Ishikawa (cell line): ENCODE measurements at regions not wholly inside any gene's neighbourhood (a gene's known extent, or its start where the extent isn't known, plus 50 kb on each side); places are given as distances from the start of the nearest gene placed in this dataset.

Experiments used
- CEBPB ChIP-seq: IDR thresholded peaks from 2 replicates; pipeline ENCODE4 v1.6.1; 2012
- CREB1 ChIP-seq: IDR thresholded peaks from 2 replicates; pipeline ENCODE4 v1.6.1; 2012; ENCODE audit warnings: low read depth
- EGR1 ChIP-seq: IDR thresholded peaks from 2 replicates; pipeline ENCODE4 v1.6.1; 2012
- EP300 ChIP-seq: IDR thresholded peaks from 2 replicates; pipeline ENCODE4 v1.6.1; 2012; ENCODE audit warnings: borderline replicate concordance
- FOXM1 ChIP-seq: IDR thresholded peaks from 2 replicates; pipeline ENCODE4 v1.6.1; 2012; ENCODE audit warnings: low read depth, borderline replicate concordance
- MAX ChIP-seq: IDR thresholded peaks from 2 replicates; pipeline ENCODE4 v1.6.1; 2012
- NFIC ChIP-seq: IDR thresholded peaks from 2 replicates; pipeline ENCODE4 v1.6.1; 2012
- RAD21 ChIP-seq: IDR thresholded peaks from 2 replicates; pipeline ENCODE4 v1.6.1; 2012; ENCODE audit warnings: low read depth
- REST ChIP-seq: IDR thresholded peaks from 2 replicates; pipeline ENCODE4 v1.6.1; 2012; ENCODE audit warnings: low read depth, mild to moderate bottlenecking
- TAF1 ChIP-seq: IDR thresholded peaks from 2 replicates; pipeline ENCODE4 v1.6.1; 2012; ENCODE audit warnings: low read depth, mild to moderate bottlenecking
- TCF12 ChIP-seq: IDR thresholded peaks from 2 replicates; pipeline ENCODE4 v1.6.1; 2012; ENCODE audit warnings: low read depth
- TEAD4 ChIP-seq: IDR thresholded peaks from 2 replicates; pipeline ENCODE4 v1.6.1; 2012
- YY1 ChIP-seq: IDR thresholded peaks from 2 replicates; pipeline ENCODE4 v1.6.1; 2012; ENCODE audit warnings: low read depth
- ZBTB7A ChIP-seq: IDR thresholded peaks from 2 replicates; pipeline ENCODE4 v1.6.1; 2012; ENCODE audit warnings: low read depth

GRCh38 chr13:48892053-48892687 lies 83.5 kb upstream of the FNDC3A start:
- TF ChIP-seq REST (peak; percentile 70), TAF1 (no peak)

- no peak for TF ChIP-seq CEBPB
- no peak for TF ChIP-seq NFIC
- TF ChIP-seq MAX: no peak
- TF ChIP-seq REST: no peak
- TF ChIP-seq TCF12: no peak
- no peak for TF ChIP-seq EGR1
- TF ChIP-seq EP300: no peak
- TF ChIP-seq FOXM1: no peak
- no peak for TF ChIP-seq RAD21
- no peak for TF ChIP-seq YY1
- TF ChIP-seq CREB1: no peak
- TF ChIP-seq TEAD4: no peak
Measured at GRCh38 chr13:48892688-48893075, 83.0 kb upstream of the FNDC3A start.

GRCh38 chr13:48896312-48896711 lies 79.4 kb upstream of the FNDC3A start:
- no peak for TF ChIP-seq EP300
- TF ChIP-seq CEBPB: no peak
- TF ChIP-seq EGR1: no peak
- TF ChIP-seq TCF12: no peak
- TF ChIP-seq RAD21: no peak
- no peak for TF ChIP-seq TAF1
- no peak for TF ChIP-seq CREB1
- no peak for TF ChIP-seq REST

- no peak for TF ChIP-seq CEBPB
- no peak for TF ChIP-seq REST
- TF ChIP-seq TEAD4: no peak
- no peak for TF ChIP-seq EP300
- no peak for TF ChIP-seq CREB1
- no peak for TF ChIP-seq TAF1
- no peak for TF ChIP-seq EGR1
Measured at GRCh38 chr13:48901781-48902180, 73.9 kb upstream of the FNDC3A start.

- TF ChIP-seq YY1 (no peak), CEBPB (no peak), RAD21 (no peak), ZBTB7A (no peak), FOXM1 (no peak), REST (no peak), TCF12 (no peak), MAX (no peak), EP300 (no peak), NFIC (no peak), CREB1 (no peak), TAF1 (no peak), TEAD4 (no peak)
Measured at GRCh38 chr13:48902368-48902767, 73.3 kb upstream of the FNDC3A start.
